ENCODE measurements at regions not wholly inside any gene's neighbourhood (a gene's known extent, or its start where the extent isn't known, plus 50 kb on each side); places are given as distances from the start of the nearest gene placed in this dataset.
"Not testable (repeated sequence)": the region's sequence is repeated elsewhere in the genome, so short reads cannot be mapped to it uniquely, and the experiment has no call there.

GRCh38 chr3:67940210-67940952 is 286.0 kb upstream of the SUCLG2 start:
- Histone ChIP-seq H3K27me3 (no peaks in the 10 kb centered on the region), H3K4me3 (no peak overlapping the region), H3K36me3 (no peaks in the 10 kb centered on the region), H3K4me1 (peaks cover 0 to 11% (median 4%) of the 10 kb centered on the region in 4 donors), H3K27ac (no peak overlapping the region), H3K9me3 (peaks cover 0 to 4% (median 1%) of the 10 kb centered on the region in 4 donors)
- peak in 1 of 5 experiments; percentile 15 for TF ChIP-seq CTCF (IDR thresholded peaks at IDR 0.05)
- TF ChIP-seq POLR2A (IDR thresholded peaks at IDR 0.05): no peak
- whole genome bisulfite sequencing, 2 donors: 50 to 60% methylated on average over 2 of the region's 2 CpGs
- DNase-seq (ENCODE audit: low spot score in 2 of 2): peak in 1 of 2 donors; percentile 45

GRCh38 chr3:67937498-67938118 is 283.2 kb upstream of the SUCLG2 start:
- 92 to 95% methylated on average over 1 of the region's 1 CpG for WGBS, 2 donors
- H3K9me3 ChIP-seq: peaks cover 0 to 13% (median 3%) of the 10 kb centered on the region in 4 donors
- H3K27me3 ChIP-seq: no peaks in the 10 kb centered on the region
- no peak for TF ChIP-seq EP300 (IDR thresholded peaks at IDR 0.05)
- no peak for TF ChIP-seq CTCF (IDR thresholded peaks at IDR 0.05)
- no peak for TF ChIP-seq POLR2A (IDR thresholded peaks at IDR 0.05)
- DNase-seq (ENCODE audit: low spot score in 2 of 2): no peak
- peaks cover 0 to 11% (median 4%) of the 10 kb centered on the region in 4 donors for H3K4me1 ChIP-seq
- no peak overlapping the region for H3K27ac ChIP-seq
- H3K36me3 ChIP-seq: no peaks in the 10 kb centered on the region
- no peak overlapping the region for H3K4me3 ChIP-seq

GRCh38 chr3:67930394-67930793 is 276.0 kb upstream of the SUCLG2 start:
- H3K36me3 ChIP-seq; H3K27ac ChIP-seq; H3K27me3 ChIP-seq; H3K4me3 ChIP-seq; DNase-seq (ENCODE audit: low spot score in 2 of 2); H3K4me1 ChIP-seq: not testable (repeated sequence)
- WGBS, 2 donors: 90 to 91% methylated on average over 4 of the region's 4 CpGs
- H3K9me3 ChIP-seq: peaks cover 0 to 14% (median 1%) of the 10 kb centered on the region in 4 donors

GRCh38 chr3:67923796-67924195 is 269.4 kb upstream of the SUCLG2 start:
- no peak overlapping the region for H3K27ac ChIP-seq
- H3K36me3 ChIP-seq: no peaks in the 10 kb centered on the region
- no peaks in the 10 kb centered on the region for H3K27me3 ChIP-seq
- TF ChIP-seq POLR2A (IDR thresholded peaks at IDR 0.05) (no peak), CTCF (IDR thresholded peaks at IDR 0.05) (no peak), EP300 (IDR thresholded peaks at IDR 0.05) (no peak)
- no peak overlapping the region for H3K4me3 ChIP-seq
- H3K4me1 ChIP-seq: no peaks in the 10 kb centered on the region
- H3K9me3 ChIP-seq: peaks cover 0 to 14% (median 0%) of the 10 kb centered on the region in 4 donors
- DNase-seq (ENCODE audit: low spot score in 2 of 2): no peak

GRCh38 chr3:67920969-67921368 is 266.6 kb upstream of the SUCLG2 start:
- peaks cover 0 to 14% (median 0%) of the 10 kb centered on the region in 4 donors for H3K9me3 ChIP-seq
- H3K4me3 ChIP-seq: no peak overlapping the region
- DNase-seq (ENCODE audit: low spot score in 2 of 2): no peak
- H3K4me1 ChIP-seq: no peaks in the 10 kb centered on the region
- TF ChIP-seq POLR2A (IDR thresholded peaks at IDR 0.05): no peak
- TF ChIP-seq EP300 (IDR thresholded peaks at IDR 0.05): no peak
- TF ChIP-seq CTCF (IDR thresholded peaks at IDR 0.05): no peak
- no peaks in the 10 kb centered on the region for H3K27me3 ChIP-seq
- 67 to 71% methylated on average over 7 of the region's 7 CpGs for WGBS, 2 donors
- H3K27ac ChIP-seq: no peak overlapping the region
- H3K36me3 ChIP-seq: no peaks in the 10 kb centered on the region

Data from tibial nerve (tissue), 4 donors.